ENCODE measurements at regions not wholly inside any gene's neighbourhood (a gene's known extent, or its start where the extent isn't known, plus 50 kb on each side); places are given as distances from the start of the nearest gene placed in this dataset.

- DNase-seq (no peak), FAIRE-seq (no peak)
- intact Hi-C loops (cut with DNase I) = no loop called here
- no peaks in the 10 kb centered on the region for H3K27me3 ChIP-seq (ENCODE audit: control insufficient read depth, insufficient read depth, low read length)
- H3K9me3 ChIP-seq (ENCODE audit: control insufficient read depth in 2 of 3, insufficient read depth in 1 of 3, low read length in 3 of 3) = no peaks in the 10 kb centered on the region
- H3K4me1 ChIP-seq (ENCODE audit: control insufficient read depth in 2 of 3, insufficient read depth in 2 of 3, low read depth in 1 of 3, low read length in 3 of 3) = no peaks in the 10 kb centered on the region
- no peak overlapping the region for H3K27ac ChIP-seq (ENCODE audit: low read depth in 2 of 2, low read length in 2 of 2)
- no peak for TF ChIP-seq CTCF (IDR thresholded peaks at IDR 0.05; ENCODE audit: borderline replicate concordance, extremely low read depth, insufficient read depth)
- no peaks in the 10 kb centered on the region for H3K36me3 ChIP-seq (ENCODE audit: control insufficient read depth in 2 of 3, insufficient read depth in 3 of 3, low read length in 3 of 3)
- H3K9ac ChIP-seq (ENCODE audit: low read length in 3 of 3) = no peak overlapping the region
- no peak overlapping the region for H3K4me3 ChIP-seq (ENCODE audit: low read length in 3 of 3)
These were observed 179.2 kb upstream of the FAM3C start for GRCh38 chr7:121575194-121575765.

- H3K27ac ChIP-seq (ENCODE audit: low read depth in 2 of 2, low read length in 2 of 2) = no peak overlapping the region
- no peak for DNase-seq
- FAIRE-seq = no peak
- no peaks in the 10 kb centered on the region for H3K9me3 ChIP-seq (ENCODE audit: control insufficient read depth in 2 of 3, insufficient read depth in 1 of 3, low read length in 3 of 3)
- no peaks in the 10 kb centered on the region for H3K4me1 ChIP-seq (ENCODE audit: control insufficient read depth in 2 of 3, insufficient read depth in 2 of 3, low read depth in 1 of 3, low read length in 3 of 3)
- H3K36me3 ChIP-seq (ENCODE audit: control insufficient read depth in 2 of 3, insufficient read depth in 3 of 3, low read length in 3 of 3) = no peaks in the 10 kb centered on the region
- TF ChIP-seq CTCF (IDR thresholded peaks at IDR 0.05; ENCODE audit: borderline replicate concordance, extremely low read depth, insufficient read depth) = no peak
- no peaks in the 10 kb centered on the region for H3K27me3 ChIP-seq (ENCODE audit: control insufficient read depth, insufficient read depth, low read length)
- intact Hi-C loops (cut with DNase I) = no loop called here
- H3K4me3 ChIP-seq (ENCODE audit: low read length in 3 of 3) = no peak overlapping the region
- no peak overlapping the region for H3K9ac ChIP-seq (ENCODE audit: low read length in 3 of 3)
These were observed 178.0 kb upstream of the FAM3C start for GRCh38 chr7:121574109-121574508.

GRCh38 chr7:121572615-121573014 is 176.5 kb upstream of the FAM3C start:
- DNase-seq (no peak), FAIRE-seq (no peak)
- no peaks in the 10 kb centered on the region for H3K4me1 ChIP-seq (ENCODE audit: control insufficient read depth in 2 of 3, insufficient read depth in 2 of 3, low read depth in 1 of 3, low read length in 3 of 3)
- no peak for TF ChIP-seq CTCF (IDR thresholded peaks at IDR 0.05; ENCODE audit: borderline replicate concordance, extremely low read depth, insufficient read depth)
- no peaks in the 10 kb centered on the region for H3K27me3 ChIP-seq (ENCODE audit: control insufficient read depth, insufficient read depth, low read length)
- intact Hi-C loops (cut with DNase I) = no loop called here
- H3K9ac ChIP-seq (ENCODE audit: low read length in 3 of 3) = no peak overlapping the region
- H3K27ac ChIP-seq (ENCODE audit: low read depth in 2 of 2, low read length in 2 of 2) = no peak overlapping the region
- H3K9me3 ChIP-seq (ENCODE audit: control insufficient read depth in 2 of 3, insufficient read depth in 1 of 3, low read length in 3 of 3) = no peaks in the 10 kb centered on the region
- H3K4me3 ChIP-seq (ENCODE audit: low read length in 3 of 3) = no peak overlapping the region
- no peaks in the 10 kb centered on the region for H3K36me3 ChIP-seq (ENCODE audit: control insufficient read depth in 2 of 3, insufficient read depth in 3 of 3, low read length in 3 of 3)

GRCh38 chr7:121570365-121570764 is 174.3 kb upstream of the FAM3C start:
- no peak overlapping the region for H3K4me3 ChIP-seq (ENCODE audit: low read length in 3 of 3)
- intact Hi-C loops (cut with DNase I) = no loop called here
- H3K36me3 ChIP-seq (ENCODE audit: control insufficient read depth in 2 of 3, insufficient read depth in 3 of 3, low read length in 3 of 3) = no peaks in the 10 kb centered on the region
- no peak overlapping the region for H3K9ac ChIP-seq (ENCODE audit: low read length in 3 of 3)
- H3K27me3 ChIP-seq (ENCODE audit: control insufficient read depth, insufficient read depth, low read length) = no peaks in the 10 kb centered on the region
- no peak overlapping the region for H3K27ac ChIP-seq (ENCODE audit: low read depth in 2 of 2, low read length in 2 of 2)
- no peaks in the 10 kb centered on the region for H3K4me1 ChIP-seq (ENCODE audit: control insufficient read depth in 2 of 3, insufficient read depth in 2 of 3, low read depth in 1 of 3, low read length in 3 of 3)
- FAIRE-seq (no peak), DNase-seq (no peak)
- no peaks in the 10 kb centered on the region for H3K9me3 ChIP-seq (ENCODE audit: control insufficient read depth in 2 of 3, insufficient read depth in 1 of 3, low read length in 3 of 3)
- no peak for TF ChIP-seq CTCF (IDR thresholded peaks at IDR 0.05; ENCODE audit: borderline replicate concordance, extremely low read depth, insufficient read depth)
